ENCODE measurements at regions not wholly inside any gene's neighbourhood (a gene's known extent, or its start where the extent isn't known, plus 50 kb on each side); places are given as distances from the start of the nearest gene placed in this dataset.

- H3K4me2 ChIP-seq (ENCODE audit: low read depth, low read length, poor library complexity, severe bottlenecking) = no peak overlapping the region
These were observed 161.0 kb upstream of the ZNF618 start for GRCh38 chr9:113715086-113715485.

GRCh38 chr9:113719919-113720318 is 156.2 kb upstream of the ZNF618 start:
- no peaks in the 10 kb centered on the region for H4K20me1 ChIP-seq (ENCODE audit: insufficient read depth, low read length, poor library complexity, severe bottlenecking)
- H3K36me3 ChIP-seq (ENCODE audit: insufficient read depth, low read length) = no peaks in the 10 kb centered on the region
- H3K27me3 ChIP-seq (ENCODE audit: insufficient read depth, low read length, poor library complexity, severe bottlenecking) = no peaks in the 10 kb centered on the region
- H3K4me1 ChIP-seq (ENCODE audit: insufficient read depth, low read length, poor library complexity, severe bottlenecking) = no peaks in the 10 kb centered on the region
- H3K9me2 ChIP-seq (replicated peaks; ENCODE audit: low read depth, low read length) = no peaks in the 10 kb centered on the region
- no peak overlapping the region for H3K9ac ChIP-seq (ENCODE audit: low read depth, low read length, poor library complexity, severe bottlenecking)
- TF ChIP-seq CTCF (conservative IDR thresholded peaks at IDR 0.05; ENCODE audit: low read length) (no peak), EZH2phosphoT487 (IDR thresholded peaks at IDR 0.05; ENCODE audit: borderline replicate concordance) (no peak)
- H2AFZ ChIP-seq (ENCODE audit: low read length) = no peak overlapping the region
- H3K79me2 ChIP-seq (ENCODE audit: insufficient read depth, low read length) = no peaks in the 10 kb centered on the region
- H3K4me3 ChIP-seq (ENCODE audit: low read length, poor library complexity, severe bottlenecking) = no peak overlapping the region
- H3F3A ChIP-seq (ENCODE audit: low read depth) = no peaks in the 10 kb centered on the region
- no peak overlapping the region for H3K4me2 ChIP-seq (ENCODE audit: low read depth, low read length, poor library complexity, severe bottlenecking)
- no peaks in the 10 kb centered on the region for H3K9me3 ChIP-seq (ENCODE audit: insufficient read depth, low read depth, low read length)

More at GRCh38 chr9:113715086-113715485, 161.0 kb upstream of the ZNF618 start:
- TF ChIP-seq EZH2phosphoT487 (IDR thresholded peaks at IDR 0.05; ENCODE audit: borderline replicate concordance) (no peak), CTCF (conservative IDR thresholded peaks at IDR 0.05; ENCODE audit: low read length) (no peak)
- Histone ChIP-seq H3K4me1 (ENCODE audit: insufficient read depth, low read length, poor library complexity, severe bottlenecking) (no peaks in the 10 kb centered on the region), H3K27me3 (ENCODE audit: insufficient read depth, low read length, poor library complexity, severe bottlenecking) (no peaks in the 10 kb centered on the region), H2AFZ (ENCODE audit: low read length) (no peak overlapping the region), H4K20me1 (ENCODE audit: insufficient read depth, low read length, poor library complexity, severe bottlenecking) (no peaks in the 10 kb centered on the region), H3K9me3 (ENCODE audit: insufficient read depth, low read depth, low read length) (no peaks in the 10 kb centered on the region), H3F3A (ENCODE audit: low read depth) (no peaks in the 10 kb centered on the region), H3K79me2 (ENCODE audit: insufficient read depth, low read length) (no peaks in the 10 kb centered on the region), H3K9ac (ENCODE audit: low read depth, low read length, poor library complexity, severe bottlenecking) (no peak overlapping the region), H3K36me3 (ENCODE audit: insufficient read depth, low read length) (no peaks in the 10 kb centered on the region), H3K9me2 (replicated peaks; ENCODE audit: low read depth, low read length) (no peaks in the 10 kb centered on the region), H3K4me3 (ENCODE audit: low read length, poor library complexity, severe bottlenecking) (no peak overlapping the region)

GRCh38 chr9:113720495-113720894 is 155.6 kb upstream of the ZNF618 start:
- no peak for TF ChIP-seq CTCF (conservative IDR thresholded peaks at IDR 0.05; ENCODE audit: low read length)
- TF ChIP-seq EZH2phosphoT487 (IDR thresholded peaks at IDR 0.05; ENCODE audit: borderline replicate concordance) = no peak
- Histone ChIP-seq H2AFZ (ENCODE audit: low read length) (no peak overlapping the region), H3K36me3 (ENCODE audit: insufficient read depth, low read length) (no peaks in the 10 kb centered on the region), H4K20me1 (ENCODE audit: insufficient read depth, low read length, poor library complexity, severe bottlenecking) (no peaks in the 10 kb centered on the region), H3K4me1 (ENCODE audit: insufficient read depth, low read length, poor library complexity, severe bottlenecking) (no peaks in the 10 kb centered on the region), H3F3A (ENCODE audit: low read depth) (no peaks in the 10 kb centered on the region), H3K4me2 (ENCODE audit: low read depth, low read length, poor library complexity, severe bottlenecking) (no peak overlapping the region), H3K4me3 (ENCODE audit: low read length, poor library complexity, severe bottlenecking) (no peak overlapping the region), H3K9me2 (replicated peaks; ENCODE audit: low read depth, low read length) (no peaks in the 10 kb centered on the region), H3K9ac (ENCODE audit: low read depth, low read length, poor library complexity, severe bottlenecking) (no peak overlapping the region), H3K27me3 (ENCODE audit: insufficient read depth, low read length, poor library complexity, severe bottlenecking) (no peaks in the 10 kb centered on the region), H3K9me3 (ENCODE audit: insufficient read depth, low read depth, low read length) (no peaks in the 10 kb centered on the region), H3K79me2 (ENCODE audit: insufficient read depth, low read length) (no peaks in the 10 kb centered on the region)
